ENCODE measurements at regions not wholly inside any gene's neighbourhood (a gene's known extent, or its start where the extent isn't known, plus 50 kb on each side); places are given as distances from the start of the nearest gene placed in this dataset.
"Not testable (repeated sequence)": the region's sequence is repeated elsewhere in the genome, so short reads cannot be mapped to it uniquely, and the experiment has no call there.

DNA sequence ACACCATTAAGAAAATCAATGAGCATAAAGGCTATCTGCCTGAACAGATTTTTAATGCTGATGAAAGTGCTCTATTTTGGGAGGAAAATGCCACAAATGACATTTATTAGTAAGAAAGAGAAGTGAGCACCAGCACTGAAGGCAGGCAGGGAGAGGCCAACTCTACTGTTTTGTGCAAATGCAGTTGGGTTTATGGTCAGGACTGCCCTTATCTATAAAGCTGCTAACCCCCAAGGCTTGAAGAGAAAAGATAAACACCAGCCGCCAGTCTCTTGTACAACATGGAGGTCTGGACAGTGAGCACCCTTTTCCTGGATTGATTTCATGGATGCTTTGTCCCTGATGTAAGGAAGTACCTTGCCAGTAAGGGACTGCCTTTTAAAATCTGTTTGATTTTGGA, 246.8 kb upstream of the SFSWAP start:
- TF ChIP-seq, protein P1, sequence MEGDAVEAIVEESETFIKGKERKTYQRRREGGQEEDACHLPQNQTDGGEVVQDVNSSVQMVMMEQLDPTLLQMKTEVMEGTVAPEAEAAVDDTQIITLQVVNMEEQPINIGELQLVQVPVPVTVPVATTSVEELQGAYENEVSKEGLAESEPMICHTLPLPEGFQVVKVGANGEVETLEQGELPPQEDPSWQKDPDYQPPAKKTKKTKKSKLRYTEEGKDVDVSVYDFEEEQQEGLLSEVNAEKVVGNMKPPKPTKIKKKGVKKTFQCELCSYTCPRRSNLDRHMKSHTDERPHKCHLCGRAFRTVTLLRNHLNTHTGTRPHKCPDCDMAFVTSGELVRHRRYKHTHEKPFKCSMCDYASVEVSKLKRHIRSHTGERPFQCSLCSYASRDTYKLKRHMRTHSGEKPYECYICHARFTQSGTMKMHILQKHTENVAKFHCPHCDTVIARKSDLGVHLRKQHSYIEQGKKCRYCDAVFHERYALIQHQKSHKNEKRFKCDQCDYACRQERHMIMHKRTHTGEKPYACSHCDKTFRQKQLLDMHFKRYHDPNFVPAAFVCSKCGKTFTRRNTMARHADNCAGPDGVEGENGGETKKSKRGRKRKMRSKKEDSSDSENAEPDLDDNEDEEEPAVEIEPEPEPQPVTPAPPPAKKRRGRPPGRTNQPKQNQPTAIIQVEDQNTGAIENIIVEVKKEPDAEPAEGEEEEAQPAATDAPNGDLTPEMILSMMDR (IDR thresholded peaks at IDR 0.05; ENCODE audit: unreplicated experiment): no peak
- Mint-ChIP-seq H3K9me3 (ENCODE audit: unreplicated experiment) (no peaks in the 10 kb centered on the region), H3K4me3 (ENCODE audit: unreplicated experiment) (no peak overlapping the region), H3K4me1 (ENCODE audit: unreplicated experiment) (peaks cover 3% of the 10 kb centered on the region), H3K27me3 (ENCODE audit: unreplicated experiment) (no peaks in the 10 kb centered on the region), H3K36me3 (ENCODE audit: low read depth, unreplicated experiment) (no peaks in the 10 kb centered on the region), H3K27ac (ENCODE audit: unreplicated experiment) (no peak overlapping the region)
- DNase-seq (ENCODE audit: low spot score): no peak

DNA sequence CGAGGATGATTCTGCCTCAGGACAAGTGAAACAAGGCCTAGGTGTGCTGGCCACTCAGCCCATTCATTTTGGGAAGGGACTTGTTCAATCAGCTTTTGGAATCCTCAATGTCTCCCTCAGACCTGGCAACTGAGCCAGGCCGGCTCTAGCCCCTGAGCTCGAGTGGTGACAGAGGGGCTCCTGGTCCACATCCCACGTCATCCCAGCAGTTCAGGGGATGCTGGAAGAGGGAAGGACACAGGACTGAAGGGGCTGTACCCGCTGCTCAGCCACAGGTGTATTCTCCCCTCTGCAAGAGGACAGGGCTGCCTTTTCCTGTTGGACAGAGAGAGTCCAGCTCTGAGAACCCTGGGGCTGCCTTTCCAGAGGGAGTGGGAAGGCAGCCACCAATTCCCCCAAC, 244.6 kb upstream of the SFSWAP start:
- H3K4me1 Mint-ChIP-seq (ENCODE audit: unreplicated experiment): peaks cover 4% of the 10 kb centered on the region
- H3K36me3 Mint-ChIP-seq (ENCODE audit: low read depth, unreplicated experiment): peaks cover 4% of the 10 kb centered on the region
- H3K9me3 Mint-ChIP-seq (ENCODE audit: unreplicated experiment): no peaks in the 10 kb centered on the region
- H3K27ac Mint-ChIP-seq (ENCODE audit: unreplicated experiment): no peak overlapping the region
- TF ChIP-seq, protein P1 (IDR thresholded peaks at IDR 0.05; ENCODE audit: unreplicated experiment): no peak
- no peaks in the 10 kb centered on the region for H3K27me3 Mint-ChIP-seq (ENCODE audit: unreplicated experiment)
- no peak overlapping the region for H3K4me3 Mint-ChIP-seq (ENCODE audit: unreplicated experiment)
- DNase-seq (ENCODE audit: low spot score): no peak

DNA sequence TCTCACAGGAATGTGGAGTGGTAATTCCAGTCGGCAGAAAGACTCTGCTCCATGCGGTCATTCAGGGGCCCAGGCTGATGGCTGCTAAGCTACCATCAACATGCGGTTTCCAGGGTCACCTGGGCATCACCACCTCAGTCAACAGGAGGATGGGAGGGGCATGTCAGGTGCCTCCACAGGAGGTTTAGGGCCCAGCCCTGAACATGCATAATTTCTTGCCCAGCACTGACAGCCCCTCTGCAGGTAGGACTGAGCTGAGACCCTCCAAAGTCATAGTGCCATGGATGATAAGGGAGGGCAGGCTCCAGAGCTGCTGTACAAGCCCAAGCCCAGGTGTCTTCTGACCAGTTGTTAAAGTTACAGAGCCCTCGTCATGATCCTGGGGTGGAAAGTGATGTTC, 244.0 kb upstream of the SFSWAP start:
- TF ChIP-seq, protein P1 (IDR thresholded peaks at IDR 0.05; ENCODE audit: unreplicated experiment): no peak
- H3K4me3 Mint-ChIP-seq (ENCODE audit: unreplicated experiment): no peak overlapping the region
- DNase-seq (ENCODE audit: low spot score): no peak
- H3K4me1 Mint-ChIP-seq (ENCODE audit: unreplicated experiment): peaks cover 4% of the 10 kb centered on the region
- no peaks in the 10 kb centered on the region for H3K9me3 Mint-ChIP-seq (ENCODE audit: unreplicated experiment)
- no peak overlapping the region for H3K27ac Mint-ChIP-seq (ENCODE audit: unreplicated experiment)
- no peaks in the 10 kb centered on the region for H3K27me3 Mint-ChIP-seq (ENCODE audit: unreplicated experiment)
- peaks cover 4% of the 10 kb centered on the region for H3K36me3 Mint-ChIP-seq (ENCODE audit: low read depth, unreplicated experiment)

DNA sequence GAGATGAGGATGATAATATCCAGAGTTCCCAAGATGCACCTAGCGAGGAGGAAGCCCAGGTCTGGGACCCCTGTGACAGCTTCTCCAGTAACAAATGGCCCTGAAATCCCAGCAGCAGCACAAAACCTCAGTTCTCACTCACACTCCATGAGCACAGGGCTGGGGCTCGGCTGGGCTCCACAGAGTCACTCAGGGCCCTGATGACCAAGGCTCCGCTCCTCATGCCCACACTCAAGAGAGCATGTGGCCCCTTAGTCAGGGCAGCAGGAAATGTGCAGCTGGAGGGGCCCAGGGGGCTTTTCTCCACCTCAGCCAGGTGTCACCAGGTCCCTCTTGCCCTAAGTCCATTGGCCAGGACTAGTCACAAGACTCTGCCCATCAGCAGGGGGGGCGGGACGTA, 242.7 kb upstream of the SFSWAP start:
- TF ChIP-seq, protein P1 (IDR thresholded peaks at IDR 0.05; ENCODE audit: unreplicated experiment): no peak
- Mint-ChIP-seq H3K9me3 (ENCODE audit: unreplicated experiment) (no peaks in the 10 kb centered on the region), H3K27me3 (ENCODE audit: unreplicated experiment) (no peaks in the 10 kb centered on the region), H3K27ac (ENCODE audit: unreplicated experiment) (no peak overlapping the region), H3K4me3 (ENCODE audit: unreplicated experiment) (no peak overlapping the region), H3K36me3 (ENCODE audit: low read depth, unreplicated experiment) (peaks cover 4% of the 10 kb centered on the region), H3K4me1 (ENCODE audit: unreplicated experiment) (peaks cover 4% of the 10 kb centered on the region)
- DNase-seq (ENCODE audit: low spot score): no peak

DNA sequence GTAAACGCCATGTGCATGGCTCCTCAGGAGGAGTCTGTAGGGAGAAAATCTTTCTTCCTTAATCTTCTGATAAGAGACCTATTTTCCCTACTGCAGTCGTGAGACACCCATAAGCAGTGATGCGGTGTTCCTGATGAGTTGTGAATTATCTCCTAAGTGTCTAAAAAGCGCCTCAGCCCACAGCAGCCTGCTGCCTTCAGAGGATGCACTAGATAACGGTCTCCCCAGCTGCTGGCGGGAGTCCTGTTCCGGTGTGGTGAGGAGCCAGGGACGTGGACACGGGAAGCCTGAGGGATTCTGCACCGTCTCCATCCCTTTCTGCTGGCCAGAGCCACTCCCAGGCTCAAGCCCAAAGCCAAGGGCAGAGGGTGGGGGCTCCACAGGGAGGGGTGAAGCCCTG, 240.9 kb upstream of the SFSWAP start:
- not testable (repeated sequence) for H3K4me3 Mint-ChIP-seq (ENCODE audit: unreplicated experiment); DNase-seq (ENCODE audit: low spot score); H3K27ac Mint-ChIP-seq (ENCODE audit: unreplicated experiment); H3K36me3 Mint-ChIP-seq (ENCODE audit: low read depth, unreplicated experiment); H3K4me1 Mint-ChIP-seq (ENCODE audit: unreplicated experiment); H3K27me3 Mint-ChIP-seq (ENCODE audit: unreplicated experiment); H3K9me3 Mint-ChIP-seq (ENCODE audit: unreplicated experiment)
